WTC11 (cell line): ENCODE measurements at regions not wholly inside any gene's neighbourhood (a gene's known extent, or its start where the extent isn't known, plus 50 kb on each side); places are given as distances from the start of the nearest gene placed in this dataset.

Experiments
- ATAC-seq: fragments of 200-7000 bp; cut with Tn5 transposase; 2 replicates; pipeline ENCODE4 v1.10.0; 2021; ENCODE audit warnings: mild to moderate bottlenecking, moderate library complexity
- CTCF ChIA-PET: fragments of 300-600 bp; sonication (Branson Sonifier 250); formaldehyde crosslinking; loops from one replicate; lab custom pipeline; 2021; ENCODE audit warnings: antibody characterized with exemption; lab: Charles Lee
- POLR2A ChIA-PET: fragments of 350-600 bp; sonication (Branson Sonifier 250); formaldehyde crosslinking; loops from one replicate; lab custom pipeline; 2021; ENCODE audit warnings: antibody characterized with exemption; lab: Charles Lee
- DNase-seq: peaks from one replicate; pipeline ENCODE4 v3.0.0; 2021; ENCODE audit warnings: low spot score
- H3K27ac Mint-ChIP-seq: 2 replicates; pipeline ENCODE4 v1.8.0; 2021; ENCODE audit warnings: mixed read lengths
- H3K27me3 Mint-ChIP-seq: 2 replicates; pipeline ENCODE4 v1.8.0; 2021; ENCODE audit warnings: low read depth, mild to moderate bottlenecking, moderate library complexity, mixed read lengths
- H3K36me3 Mint-ChIP-seq: 2 replicates; pipeline ENCODE4 v1.8.0; 2021; ENCODE audit warnings: mixed read lengths
- H3K4me1 Mint-ChIP-seq: 2 replicates; pipeline ENCODE4 v1.8.0; 2022; ENCODE audit warnings: mixed read lengths
- H3K4me3 Mint-ChIP-seq: 2 replicates; pipeline ENCODE4 v1.8.0; 2021; ENCODE audit warnings: mild to moderate bottlenecking, moderate library complexity, mixed read lengths
- H3K9me3 Mint-ChIP-seq: 2 replicates; pipeline ENCODE4 v1.8.0; 2021; ENCODE audit warnings: mixed read lengths
- CREM ChIP-seq: sonication (generic); formaldehyde crosslinking; IDR thresholded peaks from 2 replicates; pipeline ENCODE4 v1.8.1; 2022; ENCODE audit warnings: mild to moderate bottlenecking, missing genetic modification reagents, moderate library complexity
- ESRRA ChIP-seq: sonication (generic); formaldehyde crosslinking; IDR thresholded peaks from 2 replicates; pipeline ENCODE4 v1.8.1; 2022; ENCODE audit warnings: mild to moderate bottlenecking, missing genetic modification reagents, borderline replicate concordance
- ETV6 ChIP-seq: sonication (generic); formaldehyde crosslinking; IDR thresholded peaks from 2 replicates; pipeline ENCODE4 v1.8.1; 2022; ENCODE audit warnings: mild to moderate bottlenecking, missing genetic modification reagents
- FOXJ3 ChIP-seq: sonication (generic); formaldehyde crosslinking; IDR thresholded peaks from 2 replicates; pipeline ENCODE4 v1.9.0; 2021; ENCODE audit warnings: missing genetic modification reagents, mild to moderate bottlenecking, borderline replicate concordance
- FOXK1 ChIP-seq: sonication (generic); formaldehyde crosslinking; IDR thresholded peaks from 2 replicates; pipeline ENCODE4 v1.8.0; 2022; ENCODE audit warnings: mild to moderate bottlenecking, moderate library complexity, missing genetic modification reagents
- FOXP1 ChIP-seq: sonication (generic); formaldehyde crosslinking; IDR thresholded peaks from 2 replicates; pipeline ENCODE4 v1.8.0; 2022; ENCODE audit warnings: missing genetic modification reagents, mild to moderate bottlenecking, moderate library complexity, borderline replicate concordance
- GABPB1 ChIP-seq: sonication (generic); formaldehyde crosslinking; IDR thresholded peaks from 2 replicates; pipeline ENCODE4 v1.8.1; 2023; ENCODE audit warnings: mild to moderate bottlenecking, missing genetic modification reagents
- JAZF1 ChIP-seq: fragments of 250-450 bp; sonication (Bioruptor Pico); IDR thresholded peaks from 2 replicates; pipeline ENCODE4 v1.9.0; 2021; ENCODE audit warnings: moderate library complexity, mild to moderate bottlenecking, inconsistent platforms
- JUN ChIP-seq: sonication (generic); formaldehyde crosslinking; IDR thresholded peaks from 2 replicates; pipeline ENCODE4 v1.8.0; 2023; ENCODE audit warnings: mild to moderate bottlenecking, missing genetic modification reagents
- NR3C1 ChIP-seq: sonication (generic); formaldehyde crosslinking; conservative IDR thresholded peaks from 2 replicates; pipeline ENCODE4 v1.8.1; 2023; ENCODE audit warnings: low read depth, mild to moderate bottlenecking, missing genetic modification reagents
- OVOL2 ChIP-seq: fragments of 250-450 bp; sonication (Bioruptor Pico); IDR thresholded peaks from 2 replicates; pipeline ENCODE4 v1.9.0; 2021; ENCODE audit warnings: mild to moderate bottlenecking, borderline replicate concordance
- PRRX2 ChIP-seq: fragments of 250-450 bp; sonication (Bioruptor Pico); IDR thresholded peaks from 2 replicates; pipeline ENCODE4 v1.8.0; 2021; ENCODE audit warnings: mild to moderate bottlenecking
- TCF7 ChIP-seq: sonication (generic); formaldehyde crosslinking; IDR thresholded peaks from 2 replicates; pipeline ENCODE4 v1.8.0; 2022; ENCODE audit warnings: mild to moderate bottlenecking, low read depth, missing genetic modification reagents, moderate library complexity
- TEAD4 ChIP-seq: sonication (generic); formaldehyde crosslinking; IDR thresholded peaks from 2 replicates; pipeline ENCODE4 v1.8.0; 2022; ENCODE audit warnings: mild to moderate bottlenecking, missing genetic modification reagents
- ZBTB21 ChIP-seq: sonication (generic); formaldehyde crosslinking; IDR thresholded peaks from 2 replicates; pipeline ENCODE4 v1.8.1; 2023; ENCODE audit warnings: mild to moderate bottlenecking, missing genetic modification reagents, borderline replicate concordance
- ZNF317 ChIP-seq: sonication (generic); formaldehyde crosslinking; IDR thresholded peaks from 2 replicates; pipeline ENCODE4 v1.8.1; 2023; ENCODE audit warnings: low read depth, mild to moderate bottlenecking, moderate library complexity, missing genetic modification reagents, borderline replicate concordance
- TF ChIP-seq, protein P1 (sequence below): sonication (generic); formaldehyde crosslinking; IDR thresholded peaks from 2 replicates; pipeline ENCODE4 v1.8.1; 2022; ENCODE audit warnings: mild to moderate bottlenecking, moderate library complexity, missing genetic modification reagents
- TF ChIP-seq, protein P2 (sequence below): fragments of 250-450 bp; sonication (Bioruptor Pico); IDR thresholded peaks from 2 replicates; pipeline ENCODE4 v1.9.0; 2021; ENCODE audit warnings: mild to moderate bottlenecking
- TF ChIP-seq, protein P3 (sequence below): sonication (generic); formaldehyde crosslinking; IDR thresholded peaks from 2 replicates; pipeline ENCODE4 v1.8.1; 2023; ENCODE audit warnings: mild to moderate bottlenecking, missing genetic modification reagents
- TF ChIP-seq, protein P4 (sequence below): sonication (generic); formaldehyde crosslinking; IDR thresholded peaks from 2 replicates; pipeline ENCODE4 v1.8.1; 2022; ENCODE audit warnings: mild to moderate bottlenecking, missing genetic modification reagents, moderate library complexity, borderline replicate concordance
- TF ChIP-seq, protein P5 (sequence below): fragments of 250-450 bp; sonication (Bioruptor Pico); IDR thresholded peaks from 2 replicates; pipeline ENCODE4 v1.9.0; 2021; ENCODE audit warnings: mild to moderate bottlenecking, borderline replicate concordance
- TF ChIP-seq, protein P6 (sequence below): sonication (generic); formaldehyde crosslinking; IDR thresholded peaks from 2 replicates; pipeline ENCODE4 v1.8.1; 2023; ENCODE audit warnings: mild to moderate bottlenecking, missing genetic modification reagents, moderate library complexity

DNA sequence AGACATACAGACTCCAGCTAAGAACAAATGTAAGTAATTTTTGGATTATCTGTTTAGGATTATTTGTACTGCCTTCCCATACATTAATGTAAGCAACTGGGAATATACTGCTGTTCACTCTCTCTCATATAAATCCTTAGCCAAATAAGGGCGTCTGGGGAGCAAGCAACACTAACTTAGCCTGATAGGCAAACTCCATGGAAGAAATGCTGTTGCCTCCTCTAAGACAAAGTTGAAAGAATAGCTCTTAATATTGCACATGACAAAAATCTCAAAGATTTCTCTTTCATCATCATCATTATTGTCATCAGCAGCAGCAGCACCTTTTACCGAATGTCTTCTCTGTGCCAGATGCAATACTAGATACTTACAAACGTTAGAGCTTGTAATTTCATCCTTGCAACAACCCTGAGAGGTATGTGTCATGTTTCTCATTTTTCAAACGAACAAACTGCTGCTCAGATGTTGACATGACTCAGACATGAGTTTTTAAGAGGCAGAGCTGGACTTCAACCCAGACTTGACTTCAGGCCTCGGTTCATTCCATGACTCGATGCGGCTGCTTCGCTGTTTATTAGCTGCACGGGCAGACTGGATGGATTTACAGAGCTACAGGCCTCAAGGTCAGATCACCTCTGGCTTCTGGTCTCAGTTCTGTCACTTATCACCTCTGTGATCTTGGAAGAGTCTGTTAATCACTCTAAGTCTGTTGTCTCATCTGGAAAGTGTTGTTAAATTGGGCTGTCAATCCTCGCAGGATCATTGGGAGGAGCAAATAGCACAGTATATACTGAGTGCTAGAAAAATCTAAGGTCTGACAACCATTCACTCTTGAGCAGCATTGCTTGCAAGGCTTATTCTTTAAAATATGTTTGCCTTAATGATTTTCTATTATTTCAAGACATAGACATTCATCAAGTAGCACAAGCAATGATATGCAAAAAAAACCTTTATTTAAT, 126.3 kb upstream of the CELF2 start:
- no peak for ATAC-seq

DNA sequence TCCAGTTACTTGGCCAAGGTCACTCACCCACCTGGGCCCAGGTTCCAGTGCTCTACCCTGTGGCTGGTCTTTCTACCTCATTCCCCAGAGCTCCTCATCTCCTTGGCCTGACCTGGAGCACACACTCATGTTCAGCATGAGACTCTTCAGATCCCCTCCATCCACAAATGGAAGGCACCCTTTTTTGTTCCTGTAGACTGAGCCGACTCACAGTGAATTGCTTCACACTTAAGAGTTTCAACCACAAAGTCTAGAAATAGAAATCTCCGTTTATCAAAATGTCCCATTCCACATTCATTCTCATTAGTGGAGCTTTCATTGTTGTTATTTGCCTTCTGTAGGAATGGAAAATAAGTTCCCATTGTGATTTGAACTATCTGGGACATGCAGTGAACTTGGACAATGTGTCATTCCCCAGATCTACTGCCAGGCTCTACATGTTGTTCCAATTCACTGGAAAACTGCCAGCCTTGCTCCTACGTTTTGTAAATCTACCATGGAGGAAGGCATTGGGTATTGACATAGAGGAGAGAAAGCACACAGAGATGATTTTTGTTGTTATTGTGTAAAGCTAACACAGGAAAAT, 125.3 kb upstream of the CELF2 start:
- no peaks in the 10 kb centered on the region for H3K27me3 Mint-ChIP-seq
- no peak overlapping the region for H3K4me3 Mint-ChIP-seq
- no peaks in the 10 kb centered on the region for H3K4me1 Mint-ChIP-seq
- no peaks in the 10 kb centered on the region for H3K36me3 Mint-ChIP-seq
- ChIA-PET POLR2A (no interaction called here), CTCF (no interaction called here)
- no peak overlapping the region for H3K27ac Mint-ChIP-seq
- TF ChIP-seq FOXJ3 (CRISPR knock-in tag), result no peak
- TF ChIP-seq, protein P1, sequence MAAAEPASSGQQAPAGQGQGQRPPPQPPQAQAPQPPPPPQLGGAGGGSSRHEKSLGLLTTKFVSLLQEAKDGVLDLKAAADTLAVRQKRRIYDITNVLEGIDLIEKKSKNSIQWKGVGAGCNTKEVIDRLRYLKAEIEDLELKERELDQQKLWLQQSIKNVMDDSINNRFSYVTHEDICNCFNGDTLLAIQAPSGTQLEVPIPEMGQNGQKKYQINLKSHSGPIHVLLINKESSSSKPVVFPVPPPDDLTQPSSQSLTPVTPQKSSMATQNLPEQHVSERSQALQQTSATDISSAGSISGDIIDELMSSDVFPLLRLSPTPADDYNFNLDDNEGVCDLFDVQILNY (CRISPR knock-in tag), result no peak
- TF ChIP-seq GABPB1 (CRISPR knock-in tag), result no peak
- TF ChIP-seq TCF7 (CRISPR knock-in tag), result no peak
- TF ChIP-seq FOXP1, result no peak
- TF ChIP-seq FOXK1 (CRISPR knock-in tag), result no peak
- TF ChIP-seq, protein P2, sequence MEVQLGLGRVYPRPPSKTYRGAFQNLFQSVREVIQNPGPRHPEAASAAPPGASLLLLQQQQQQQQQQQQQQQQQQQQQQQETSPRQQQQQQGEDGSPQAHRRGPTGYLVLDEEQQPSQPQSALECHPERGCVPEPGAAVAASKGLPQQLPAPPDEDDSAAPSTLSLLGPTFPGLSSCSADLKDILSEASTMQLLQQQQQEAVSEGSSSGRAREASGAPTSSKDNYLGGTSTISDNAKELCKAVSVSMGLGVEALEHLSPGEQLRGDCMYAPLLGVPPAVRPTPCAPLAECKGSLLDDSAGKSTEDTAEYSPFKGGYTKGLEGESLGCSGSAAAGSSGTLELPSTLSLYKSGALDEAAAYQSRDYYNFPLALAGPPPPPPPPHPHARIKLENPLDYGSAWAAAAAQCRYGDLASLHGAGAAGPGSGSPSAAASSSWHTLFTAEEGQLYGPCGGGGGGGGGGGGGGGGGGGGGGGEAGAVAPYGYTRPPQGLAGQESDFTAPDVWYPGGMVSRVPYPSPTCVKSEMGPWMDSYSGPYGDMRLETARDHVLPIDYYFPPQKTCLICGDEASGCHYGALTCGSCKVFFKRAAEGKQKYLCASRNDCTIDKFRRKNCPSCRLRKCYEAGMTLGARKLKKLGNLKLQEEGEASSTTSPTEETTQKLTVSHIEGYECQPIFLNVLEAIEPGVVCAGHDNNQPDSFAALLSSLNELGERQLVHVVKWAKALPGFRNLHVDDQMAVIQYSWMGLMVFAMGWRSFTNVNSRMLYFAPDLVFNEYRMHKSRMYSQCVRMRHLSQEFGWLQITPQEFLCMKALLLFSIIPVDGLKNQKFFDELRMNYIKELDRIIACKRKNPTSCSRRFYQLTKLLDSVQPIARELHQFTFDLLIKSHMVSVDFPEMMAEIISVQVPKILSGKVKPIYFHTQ, result no peak
- TF ChIP-seq PRRX2 (CRISPR knock-in tag), result no peak
- no peak for TF ChIP-seq TEAD4 (CRISPR knock-in tag)
- TF ChIP-seq ESRRA, result no peak
- no peak for TF ChIP-seq NR3C1 (CRISPR knock-in tag)
- TF ChIP-seq, protein P3, sequence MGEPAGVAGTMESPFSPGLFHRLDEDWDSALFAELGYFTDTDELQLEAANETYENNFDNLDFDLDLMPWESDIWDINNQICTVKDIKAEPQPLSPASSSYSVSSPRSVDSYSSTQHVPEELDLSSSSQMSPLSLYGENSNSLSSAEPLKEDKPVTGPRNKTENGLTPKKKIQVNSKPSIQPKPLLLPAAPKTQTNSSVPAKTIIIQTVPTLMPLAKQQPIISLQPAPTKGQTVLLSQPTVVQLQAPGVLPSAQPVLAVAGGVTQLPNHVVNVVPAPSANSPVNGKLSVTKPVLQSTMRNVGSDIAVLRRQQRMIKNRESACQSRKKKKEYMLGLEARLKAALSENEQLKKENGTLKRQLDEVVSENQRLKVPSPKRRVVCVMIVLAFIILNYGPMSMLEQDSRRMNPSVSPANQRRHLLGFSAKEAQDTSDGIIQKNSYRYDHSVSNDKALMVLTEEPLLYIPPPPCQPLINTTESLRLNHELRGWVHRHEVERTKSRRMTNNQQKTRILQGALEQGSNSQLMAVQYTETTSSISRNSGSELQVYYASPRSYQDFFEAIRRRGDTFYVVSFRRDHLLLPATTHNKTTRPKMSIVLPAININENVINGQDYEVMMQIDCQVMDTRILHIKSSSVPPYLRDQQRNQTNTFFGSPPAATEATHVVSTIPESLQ (CRISPR knock-in tag), result no peak
- ATAC-seq (no peak), DNase-seq (no peak)
- H3K9me3 Mint-ChIP-seq, result peaks cover 22% of the 10 kb centered on the region

More for the DNA sequence above, 126.3 kb upstream of the CELF2 start:
- Mint-ChIP-seq H3K27me3 (no peaks in the 10 kb centered on the region), H3K9me3 (peaks cover 14% of the 10 kb centered on the region), H3K36me3 (no peaks in the 10 kb centered on the region), H3K27ac (no peak overlapping the region), H3K4me3 (no peak overlapping the region), H3K4me1 (no peaks in the 10 kb centered on the region)
- no peak for DNase-seq
- ChIA-PET POLR2A (no interaction called here), CTCF (no interaction called here)
- no peak for TF ChIP-seq TCF7 (CRISPR knock-in tag)
- no peak for TF ChIP-seq JAZF1 (CRISPR knock-in tag)
- TF ChIP-seq GABPB1 (CRISPR knock-in tag), result no peak
- no peak for TF ChIP-seq JUN (CRISPR knock-in tag)
- TF ChIP-seq ETV6 (CRISPR knock-in tag), result no peak
- TF ChIP-seq, protein P4, sequence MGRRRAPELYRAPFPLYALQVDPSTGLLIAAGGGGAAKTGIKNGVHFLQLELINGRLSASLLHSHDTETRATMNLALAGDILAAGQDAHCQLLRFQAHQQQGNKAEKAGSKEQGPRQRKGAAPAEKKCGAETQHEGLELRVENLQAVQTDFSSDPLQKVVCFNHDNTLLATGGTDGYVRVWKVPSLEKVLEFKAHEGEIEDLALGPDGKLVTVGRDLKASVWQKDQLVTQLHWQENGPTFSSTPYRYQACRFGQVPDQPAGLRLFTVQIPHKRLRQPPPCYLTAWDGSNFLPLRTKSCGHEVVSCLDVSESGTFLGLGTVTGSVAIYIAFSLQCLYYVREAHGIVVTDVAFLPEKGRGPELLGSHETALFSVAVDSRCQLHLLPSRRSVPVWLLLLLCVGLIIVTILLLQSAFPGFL (CRISPR knock-in tag), result no peak
- TF ChIP-seq, protein P5, sequence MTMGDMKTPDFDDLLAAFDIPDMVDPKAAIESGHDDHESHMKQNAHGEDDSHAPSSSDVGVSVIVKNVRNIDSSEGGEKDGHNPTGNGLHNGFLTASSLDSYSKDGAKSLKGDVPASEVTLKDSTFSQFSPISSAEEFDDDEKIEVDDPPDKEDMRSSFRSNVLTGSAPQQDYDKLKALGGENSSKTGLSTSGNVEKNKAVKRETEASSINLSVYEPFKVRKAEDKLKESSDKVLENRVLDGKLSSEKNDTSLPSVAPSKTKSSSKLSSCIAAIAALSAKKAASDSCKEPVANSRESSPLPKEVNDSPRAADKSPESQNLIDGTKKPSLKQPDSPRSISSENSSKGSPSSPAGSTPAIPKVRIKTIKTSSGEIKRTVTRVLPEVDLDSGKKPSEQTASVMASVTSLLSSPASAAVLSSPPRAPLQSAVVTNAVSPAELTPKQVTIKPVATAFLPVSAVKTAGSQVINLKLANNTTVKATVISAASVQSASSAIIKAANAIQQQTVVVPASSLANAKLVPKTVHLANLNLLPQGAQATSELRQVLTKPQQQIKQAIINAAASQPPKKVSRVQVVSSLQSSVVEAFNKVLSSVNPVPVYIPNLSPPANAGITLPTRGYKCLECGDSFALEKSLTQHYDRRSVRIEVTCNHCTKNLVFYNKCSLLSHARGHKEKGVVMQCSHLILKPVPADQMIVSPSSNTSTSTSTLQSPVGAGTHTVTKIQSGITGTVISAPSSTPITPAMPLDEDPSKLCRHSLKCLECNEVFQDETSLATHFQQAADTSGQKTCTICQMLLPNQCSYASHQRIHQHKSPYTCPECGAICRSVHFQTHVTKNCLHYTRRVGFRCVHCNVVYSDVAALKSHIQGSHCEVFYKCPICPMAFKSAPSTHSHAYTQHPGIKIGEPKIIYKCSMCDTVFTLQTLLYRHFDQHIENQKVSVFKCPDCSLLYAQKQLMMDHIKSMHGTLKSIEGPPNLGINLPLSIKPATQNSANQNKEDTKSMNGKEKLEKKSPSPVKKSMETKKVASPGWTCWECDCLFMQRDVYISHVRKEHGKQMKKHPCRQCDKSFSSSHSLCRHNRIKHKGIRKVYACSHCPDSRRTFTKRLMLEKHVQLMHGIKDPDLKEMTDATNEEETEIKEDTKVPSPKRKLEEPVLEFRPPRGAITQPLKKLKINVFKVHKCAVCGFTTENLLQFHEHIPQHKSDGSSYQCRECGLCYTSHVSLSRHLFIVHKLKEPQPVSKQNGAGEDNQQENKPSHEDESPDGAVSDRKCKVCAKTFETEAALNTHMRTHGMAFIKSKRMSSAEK (CRISPR knock-in tag), result no peak
- TF ChIP-seq, protein P6, sequence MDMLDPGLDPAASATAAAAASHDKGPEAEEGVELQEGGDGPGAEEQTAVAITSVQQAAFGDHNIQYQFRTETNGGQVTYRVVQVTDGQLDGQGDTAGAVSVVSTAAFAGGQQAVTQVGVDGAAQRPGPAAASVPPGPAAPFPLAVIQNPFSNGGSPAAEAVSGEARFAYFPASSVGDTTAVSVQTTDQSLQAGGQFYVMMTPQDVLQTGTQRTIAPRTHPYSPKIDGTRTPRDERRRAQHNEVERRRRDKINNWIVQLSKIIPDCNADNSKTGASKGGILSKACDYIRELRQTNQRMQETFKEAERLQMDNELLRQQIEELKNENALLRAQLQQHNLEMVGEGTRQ, result no peak
- no peak for TF ChIP-seq ZNF317 (CRISPR knock-in tag)
- no peak for TF ChIP-seq OVOL2
- TF ChIP-seq ZBTB21 (CRISPR knock-in tag), result no peak
- no peak for TF ChIP-seq PRRX2 (CRISPR knock-in tag)
- no peak for TF ChIP-seq CREM (CRISPR knock-in tag)
- TF ChIP-seq, all 79 proteins: peak for 0
